IPS-NIHi7 (cell line): ENCODE measurements at regions not wholly inside any gene's neighbourhood (a gene's known extent, or its start where the extent isn't known, plus 50 kb on each side); places are given as distances from the start of the nearest gene placed in this dataset.
"Not testable (repeated sequence)": the region's sequence is repeated elsewhere in the genome, so short reads cannot be mapped to it uniquely, and the experiment has no call there.

ENCODE experiments used
- DNase-seq: peaks from one replicate; pipeline ENCODE4 v3.0.0; 2012; ENCODE audit warnings: mixed read lengths; ENCODE audit errors: extremely low spot score

- no peak for DNase-seq
Measured at GRCh38 chr20:51959066-51959542, 156.8 kb upstream of the SALL4 start.

GRCh38 chr20:51958099-51959065, 156.1 kb upstream of the SALL4 start:
- DNase-seq, result no peak

- no peak for DNase-seq
Measured at GRCh38 chr20:51955756-51956155, 153.4 kb upstream of the SALL4 start.

GRCh38 chr20:51953731-51954340, 151.5 kb upstream of the SALL4 start:
- DNase-seq, result peak; percentile 24

GRCh38 chr20:51950926-51951325, 148.6 kb upstream of the SALL4 start:
- no peak for DNase-seq

GRCh38 chr20:51946586-51946985, 144.3 kb upstream of the SALL4 start:
- no peak for DNase-seq

- no peak for DNase-seq
Measured at GRCh38 chr20:51945881-51946280, 143.6 kb upstream of the SALL4 start.

- no peak for DNase-seq
Measured at GRCh38 chr20:51945177-51945576, 142.9 kb upstream of the SALL4 start.

GRCh38 chr20:51943761-51944160, 141.4 kb upstream of the SALL4 start:
- no peak for DNase-seq

- not testable (repeated sequence) for DNase-seq
Measured at GRCh38 chr20:51943326-51943725, 141.0 kb upstream of the SALL4 start.

- no peak for DNase-seq
Measured at GRCh38 chr20:51941503-51941902, 139.2 kb upstream of the SALL4 start.

- DNase-seq, result no peak
Measured at GRCh38 chr20:51939259-51939585, 136.9 kb upstream of the SALL4 start.

GRCh38 chr20:51938559-51939258, 136.4 kb upstream of the SALL4 start:
- DNase-seq, result no peak

GRCh38 chr20:51937779-51938178, 135.5 kb upstream of the SALL4 start:
- no peak for DNase-seq

- no peak for DNase-seq
Measured at GRCh38 chr20:51936377-51936776, 134.1 kb upstream of the SALL4 start.

GRCh38 chr20:51935003-51935358, 132.7 kb upstream of the SALL4 start:
- no peak for DNase-seq

- DNase-seq, result no peak
Measured at GRCh38 chr20:51934301-51935002, 132.1 kb upstream of the SALL4 start.

- DNase-seq, result no peak
Measured at GRCh38 chr20:51931371-51931781, 129.1 kb upstream of the SALL4 start.

- no peak for DNase-seq
Measured at GRCh38 chr20:51930775-51931174, 128.5 kb upstream of the SALL4 start.

- DNase-seq, result no peak
Measured at GRCh38 chr20:51928931-51929330, 126.6 kb upstream of the SALL4 start.

- not testable (repeated sequence) for DNase-seq
Measured at GRCh38 chr20:51927970-51928369, 125.6 kb upstream of the SALL4 start.
